GM18909 (cell line): ENCODE measurements at regions not wholly inside any gene's neighbourhood (a gene's known extent, or its start where the extent isn't known, plus 50 kb on each side); places are given as distances from the start of the nearest gene placed in this dataset.
"Not testable (repeated sequence)": the region's sequence is repeated elsewhere in the genome, so short reads cannot be mapped to it uniquely, and the experiment has no call there.

Experiments used
- ATAC-seq: cut with Tn5 transposase; IDR thresholded peaks from one replicate; pipeline ENCODE4 v1.9.1; 2021; ENCODE audit warnings: mild to moderate bottlenecking; ENCODE audit not compliant: unreplicated experiment, poor library complexity

GRCh38 chr4:49117951-49118350 is 131.9 kb downstream of the CWH43 start:
- not testable (repeated sequence) for ATAC-seq

DNA sequence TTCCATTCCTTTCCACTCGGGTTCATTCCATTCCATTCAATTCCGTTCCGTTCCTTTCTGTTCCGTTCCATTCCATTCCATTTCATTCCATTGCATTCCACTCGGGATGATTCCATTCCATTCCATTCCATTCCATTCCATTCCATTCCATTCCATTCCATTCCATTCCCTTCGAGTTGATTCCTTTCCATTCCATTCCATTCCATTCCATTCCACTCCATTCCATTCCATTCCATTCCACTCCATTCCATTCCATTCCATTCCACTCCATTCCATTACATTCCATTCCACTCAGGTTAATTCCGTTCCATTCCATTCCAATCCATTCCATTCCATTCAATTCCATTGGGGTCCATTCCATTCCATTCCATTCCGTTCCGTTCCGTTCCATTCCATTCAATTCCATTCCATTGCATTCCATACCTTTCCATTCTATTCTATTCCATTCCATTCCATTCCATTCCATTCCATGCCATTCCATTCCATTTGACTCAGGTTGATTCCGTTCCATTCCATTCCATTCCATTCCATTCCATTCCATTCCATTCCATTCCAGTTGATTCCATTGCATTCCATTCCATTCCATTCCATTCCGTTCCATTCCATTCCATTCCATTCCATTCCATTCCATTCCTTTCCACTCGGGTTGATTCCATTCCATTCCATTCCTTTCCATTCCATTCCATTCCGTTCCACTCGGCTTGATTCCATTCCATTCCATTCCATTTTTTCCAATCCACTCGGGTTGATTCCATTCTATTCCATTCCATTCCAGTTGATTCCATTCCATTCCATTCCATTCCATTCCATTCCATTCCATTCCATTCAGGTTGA is 132.5 kb downstream of the CWH43 start:
- ATAC-seq: peak; percentile 57

- peak; percentile 1 for ATAC-seq
Observed at GRCh38 chr4:49119345-49119744, 133.3 kb downstream of the CWH43 start.

DNA sequence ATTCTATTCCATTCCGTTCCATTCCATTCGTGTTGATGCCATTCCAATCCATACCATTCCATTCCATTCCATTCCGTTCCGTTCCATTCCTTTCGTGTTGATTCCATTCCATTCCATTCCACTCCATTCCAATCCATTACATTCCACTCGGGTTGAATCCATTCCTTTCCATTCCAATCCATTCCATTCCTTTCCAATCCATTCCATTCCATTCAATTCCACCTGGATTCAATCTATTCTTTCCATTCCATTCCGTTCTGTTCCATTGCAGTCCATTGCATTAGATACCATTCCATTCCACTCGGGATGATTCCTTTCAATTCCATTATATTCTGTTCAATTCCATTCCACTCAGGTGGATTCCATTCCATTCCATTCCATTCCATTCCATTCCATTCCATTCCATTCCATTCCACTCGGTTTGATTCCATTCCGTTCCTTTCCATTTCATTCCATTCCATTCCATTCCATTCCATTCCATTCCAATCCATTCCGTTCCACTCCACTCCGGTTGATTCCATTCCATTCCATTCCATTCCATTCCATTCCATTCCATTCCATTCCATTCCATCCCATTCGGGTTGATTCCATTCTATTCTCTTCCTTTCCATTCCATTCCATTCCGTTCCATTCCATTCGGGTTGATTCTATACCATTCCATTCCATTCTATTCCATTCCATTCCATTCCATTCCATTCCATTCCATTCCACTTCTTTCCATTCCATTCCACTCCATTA is 134.1 kb downstream of the CWH43 start:
- not testable (repeated sequence) for ATAC-seq

DNA sequence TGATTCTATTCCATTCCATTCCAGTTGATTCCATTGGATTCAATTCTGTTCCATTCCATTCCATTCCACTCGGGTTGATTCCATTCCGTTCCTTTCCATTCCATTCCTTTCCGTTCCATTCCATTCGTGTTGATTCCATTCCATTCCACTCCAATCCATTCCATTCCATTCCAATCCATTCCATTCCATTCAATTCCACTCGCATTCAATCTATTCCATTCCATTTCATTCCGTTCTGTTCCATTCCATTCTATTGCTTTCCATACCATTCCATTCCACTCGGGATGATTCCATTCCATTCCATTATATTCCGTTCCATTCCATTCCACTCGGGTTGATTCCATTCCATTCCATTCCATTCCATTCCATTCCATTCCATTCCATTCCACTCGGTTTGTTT is 134.7 kb downstream of the CWH43 start:
- peak; percentile 34 for ATAC-seq

GRCh38 chr4:49126443-49126842 is 140.4 kb downstream of the CWH43 start:
- ATAC-seq: not testable (repeated sequence)

DNA sequence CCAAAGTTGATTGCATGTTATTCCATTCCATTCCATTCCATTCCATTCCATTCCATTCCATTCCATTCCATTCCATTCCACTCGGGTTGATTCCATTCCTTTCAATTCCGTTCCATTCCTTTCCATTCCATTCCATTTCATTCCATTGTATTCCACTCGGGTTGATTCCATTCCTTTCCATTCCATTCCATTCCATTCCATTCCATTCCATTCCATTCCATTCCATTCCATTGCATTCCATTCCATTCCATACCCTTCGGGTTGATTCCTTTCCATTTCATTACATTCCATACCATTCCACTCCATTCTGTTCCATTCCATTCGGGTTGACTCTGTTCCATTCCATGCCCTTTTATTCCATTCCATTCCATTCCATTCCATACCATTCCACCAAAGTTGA is 140.8 kb downstream of the CWH43 start:
- not testable (repeated sequence) for ATAC-seq

- ATAC-seq: not testable (repeated sequence)
Observed at GRCh38 chr4:49129385-49129784, 143.3 kb downstream of the CWH43 start.

GRCh38 chr4:49129870-49130269 is 143.8 kb downstream of the CWH43 start:
- not testable (repeated sequence) for ATAC-seq

DNA sequence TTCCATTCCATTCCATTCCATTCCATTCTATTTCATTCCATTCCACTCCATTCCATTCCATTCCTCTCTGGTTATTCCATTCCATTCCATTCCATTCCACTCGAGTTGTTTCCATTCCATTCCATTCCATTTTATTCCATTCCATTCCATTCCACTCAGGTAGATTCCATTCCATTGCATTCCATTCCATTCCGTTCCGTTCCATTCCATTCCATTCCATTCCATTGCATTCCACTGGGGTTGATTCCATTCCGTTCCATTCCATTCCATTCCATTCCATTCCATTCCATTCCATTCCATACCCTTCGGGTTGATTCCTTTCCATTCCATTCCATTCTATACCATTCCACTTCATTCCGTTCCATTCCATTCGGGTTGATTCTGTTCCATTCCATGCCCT is 144.6 kb downstream of the CWH43 start:
- ATAC-seq: not testable (repeated sequence)

DNA sequence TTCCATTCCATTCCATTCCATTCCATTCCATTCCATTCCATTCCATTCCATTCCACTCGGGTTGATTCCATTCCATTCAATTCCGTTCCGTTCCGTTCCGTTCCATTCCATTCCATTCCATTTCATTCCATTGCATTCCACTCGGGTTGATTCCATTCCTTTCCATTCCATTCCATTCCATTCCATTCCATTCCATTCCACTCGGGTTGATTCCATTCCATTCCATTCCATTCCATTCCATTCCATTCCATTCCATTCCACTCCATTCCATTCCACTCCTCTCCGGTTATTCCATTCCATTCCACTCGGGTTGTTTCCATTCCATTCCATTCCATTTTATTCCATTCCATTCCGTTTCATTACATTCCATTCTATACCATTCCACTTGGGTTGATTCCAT is 151.0 kb downstream of the CWH43 start:
- ATAC-seq: peak; percentile 57

GRCh38 chr4:49137961-49138360 is 151.9 kb downstream of the CWH43 start:
- ATAC-seq: not testable (repeated sequence)

DNA sequence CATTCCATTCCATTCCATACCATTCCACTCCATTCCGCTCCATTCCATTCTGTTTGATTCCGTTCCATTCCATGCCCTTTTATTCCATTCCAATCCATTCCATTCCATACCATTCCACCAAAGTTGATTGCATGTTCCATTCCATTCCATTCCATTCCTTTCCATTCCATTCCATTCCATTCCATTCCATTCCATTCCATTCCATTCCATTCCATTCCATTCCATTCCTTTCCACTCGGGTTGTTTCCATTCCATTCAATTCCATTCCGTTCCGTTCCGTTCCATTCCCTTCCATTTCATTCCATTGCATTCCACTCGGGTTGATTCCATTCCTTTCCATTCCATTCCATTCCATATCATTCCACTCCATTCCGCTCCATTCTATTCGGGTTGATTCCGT is 152.7 kb downstream of the CWH43 start:
- not testable (repeated sequence) for ATAC-seq

- peak; percentile 53 for ATAC-seq
Observed at GRCh38 chr4:49139513-49139912, 153.4 kb downstream of the CWH43 start.

GRCh38 chr4:49140351-49140750 is 154.3 kb downstream of the CWH43 start:
- not testable (repeated sequence) for ATAC-seq

GRCh38 chr4:49141955-49142354 is 155.9 kb downstream of the CWH43 start:
- ATAC-seq: peak; percentile 36

- ATAC-seq: peak; percentile 57
Observed at GRCh38 chr4:49147143-49147542, 161.1 kb downstream of the CWH43 start.

DNA sequence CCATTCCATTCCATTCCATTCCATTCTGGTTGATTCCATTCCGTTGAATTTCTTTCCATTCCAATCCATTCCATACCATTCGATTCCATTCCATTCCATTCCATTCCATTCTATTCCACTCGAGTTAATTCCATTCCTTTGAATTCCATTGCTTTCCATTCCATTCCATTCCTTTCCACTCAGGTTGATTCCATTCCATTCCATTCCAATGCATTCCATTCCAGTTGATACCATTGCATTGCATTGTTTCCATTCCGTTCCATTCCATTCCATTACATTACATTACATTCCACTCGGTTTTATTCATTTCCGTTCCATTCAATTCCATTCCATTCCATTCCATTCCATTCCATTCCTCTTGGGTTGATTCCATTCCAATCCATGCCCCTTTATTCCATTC is 161.5 kb downstream of the CWH43 start:
- ATAC-seq: not testable (repeated sequence)

DNA sequence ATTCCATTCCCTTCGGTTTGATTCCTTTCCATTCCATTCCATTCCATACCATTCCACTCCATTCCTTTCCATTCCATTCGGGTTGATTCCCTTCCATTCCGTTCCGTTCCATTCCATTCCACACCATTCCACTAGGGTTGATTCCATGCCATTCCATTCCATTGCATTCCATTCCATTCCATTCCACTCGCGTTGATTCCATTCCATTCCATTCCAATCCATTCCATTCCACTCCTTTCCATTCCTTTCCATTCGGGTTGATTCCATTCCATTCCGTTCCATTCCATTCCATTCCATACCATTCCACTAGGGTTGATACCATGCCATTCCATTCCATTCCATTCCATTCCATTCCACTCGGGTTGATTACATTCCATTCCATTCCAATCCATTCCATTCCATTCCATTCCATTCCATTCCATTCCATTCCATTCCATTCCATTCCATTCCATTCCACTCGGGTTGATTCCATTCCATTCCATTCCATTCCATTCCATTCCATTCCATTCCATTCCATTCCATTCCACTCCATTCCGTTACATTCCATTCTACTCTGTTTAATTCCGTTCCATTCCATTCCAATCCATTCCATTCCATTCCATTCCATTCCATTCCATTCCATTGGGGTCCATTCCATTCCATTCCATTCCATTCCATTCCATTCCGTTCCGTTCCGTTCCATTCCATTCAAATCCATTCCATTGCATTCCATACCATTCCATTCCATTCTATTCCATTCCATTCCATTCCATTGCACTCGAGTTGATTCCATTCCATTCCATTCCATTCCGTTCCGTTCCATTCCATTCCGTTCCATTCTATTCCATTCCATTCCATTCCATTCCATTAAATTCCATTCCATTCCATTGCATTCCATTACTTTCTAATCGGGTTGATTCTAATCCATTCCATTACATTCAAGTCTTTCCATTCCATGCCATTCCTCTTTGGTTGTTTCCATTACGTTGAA is 163.2 kb downstream of the CWH43 start:
- peak; percentile 80 for ATAC-seq

DNA sequence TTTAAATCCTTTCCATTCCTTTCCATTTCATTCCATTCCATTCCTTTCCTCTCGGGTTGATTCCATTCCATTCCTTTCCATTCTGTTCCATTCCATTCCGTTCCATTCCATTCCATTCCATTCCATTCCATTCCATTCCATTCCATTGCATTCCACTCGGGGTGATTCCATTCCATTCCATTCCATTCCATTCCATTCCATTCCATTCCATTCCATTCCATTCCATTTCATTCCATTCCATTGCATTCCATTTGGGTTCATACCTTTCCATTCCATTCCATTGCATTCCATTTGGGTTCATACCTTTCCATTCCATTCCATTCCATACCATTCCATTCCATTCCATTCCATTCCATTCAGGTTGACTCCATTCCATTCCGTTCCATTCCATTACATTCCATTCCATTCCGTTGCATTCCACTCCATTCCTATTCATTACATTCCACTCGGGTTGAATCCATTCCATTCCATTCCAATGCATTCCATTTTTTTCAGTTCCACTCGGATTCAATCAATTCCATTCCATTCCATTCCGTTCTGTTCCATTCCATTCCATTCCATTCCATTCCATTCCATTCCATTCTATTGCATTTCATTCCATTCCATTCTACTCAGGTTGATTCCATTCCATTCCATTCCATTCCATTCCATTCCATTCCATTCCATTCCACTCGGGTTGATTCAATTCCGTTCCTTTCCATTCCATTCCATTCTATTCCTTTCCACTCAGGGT is 164.4 kb downstream of the CWH43 start:
- ATAC-seq: not testable (repeated sequence)
